ENCODE measurements at regions not wholly inside any gene's neighbourhood (a gene's known extent, or its start where the extent isn't known, plus 50 kb on each side); places are given as distances from the start of the nearest gene placed in this dataset.

GRCh38 chr12:93199831-93200236 lies 177.9 kb upstream of the NUDT4 start:
- Mint-ChIP-seq H3K4me1 (peaks cover 48% of the 10 kb centered on the region), H3K9me3 (no peaks in the 10 kb centered on the region), H3K36me3 (ENCODE audit: low read depth) (no peaks in the 10 kb centered on the region), H3K4me3 (peak overlapping the region in 1 of 3 experiments; percentile 8), H3K27me3 (ENCODE audit: low read depth) (no peaks in the 10 kb centered on the region), H3K27ac (no peak overlapping the region)
- TF ChIP-seq CTCF (IDR thresholded peaks at IDR 0.05; ENCODE audit: unreplicated experiment in 3 of 3) = no peak

GRCh38 chr12:93200291-93200917 lies 177.3 kb upstream of the NUDT4 start:
- H3K36me3 Mint-ChIP-seq (ENCODE audit: low read depth) = no peaks in the 10 kb centered on the region
- no peak overlapping the region for H3K4me3 Mint-ChIP-seq
- no peak for TF ChIP-seq CTCF (IDR thresholded peaks at IDR 0.05; ENCODE audit: unreplicated experiment in 3 of 3)
- H3K4me1 Mint-ChIP-seq = peaks cover 48% of the 10 kb centered on the region
- no peaks in the 10 kb centered on the region for H3K9me3 Mint-ChIP-seq
- H3K27ac Mint-ChIP-seq = no peak overlapping the region
- no peaks in the 10 kb centered on the region for H3K27me3 Mint-ChIP-seq (ENCODE audit: low read depth)

GRCh38 chr12:93201990-93202389 lies 175.7 kb upstream of the NUDT4 start:
- Mint-ChIP-seq H3K27me3 (ENCODE audit: low read depth) (no peaks in the 10 kb centered on the region), H3K9me3 (no peaks in the 10 kb centered on the region), H3K36me3 (ENCODE audit: low read depth) (no peaks in the 10 kb centered on the region), H3K27ac (no peak overlapping the region), H3K4me1 (peaks cover 34% of the 10 kb centered on the region), H3K4me3 (no peak overlapping the region)
- no peak for TF ChIP-seq CTCF (IDR thresholded peaks at IDR 0.05; ENCODE audit: unreplicated experiment in 3 of 3)

- Mint-ChIP-seq H3K36me3 (ENCODE audit: low read depth) (no peaks in the 10 kb centered on the region), H3K27me3 (ENCODE audit: low read depth) (no peaks in the 10 kb centered on the region), H3K9me3 (no peaks in the 10 kb centered on the region), H3K4me3 (no peak overlapping the region), H3K4me1 (peaks cover 29% of the 10 kb centered on the region), H3K27ac (no peak overlapping the region)
- TF ChIP-seq CTCF (IDR thresholded peaks at IDR 0.05; ENCODE audit: unreplicated experiment in 3 of 3) = no peak
Measured at GRCh38 chr12:93202688-93203087, 175.0 kb upstream of the NUDT4 start.

- H3K27me3 Mint-ChIP-seq (ENCODE audit: low read depth) = no peaks in the 10 kb centered on the region
- no peak overlapping the region for H3K27ac Mint-ChIP-seq
- no peak overlapping the region for H3K4me3 Mint-ChIP-seq
- no peaks in the 10 kb centered on the region for H3K36me3 Mint-ChIP-seq (ENCODE audit: low read depth)
- H3K4me1 Mint-ChIP-seq = peaks cover 23% of the 10 kb centered on the region
- H3K9me3 Mint-ChIP-seq = no peaks in the 10 kb centered on the region
- TF ChIP-seq CTCF (IDR thresholded peaks at IDR 0.05; ENCODE audit: unreplicated experiment in 3 of 3) = no peak
Measured at GRCh38 chr12:93203361-93203760, 174.4 kb upstream of the NUDT4 start.

GRCh38 chr12:93204896-93205295 lies 172.8 kb upstream of the NUDT4 start:
- H3K27me3 Mint-ChIP-seq (ENCODE audit: low read depth) = no peaks in the 10 kb centered on the region
- TF ChIP-seq CTCF (IDR thresholded peaks at IDR 0.05; ENCODE audit: unreplicated experiment in 3 of 3) = no peak
- no peak overlapping the region for H3K4me3 Mint-ChIP-seq
- no peaks in the 10 kb centered on the region for H3K36me3 Mint-ChIP-seq (ENCODE audit: low read depth)
- no peak overlapping the region for H3K27ac Mint-ChIP-seq
- H3K9me3 Mint-ChIP-seq = peaks cover 6% of the 10 kb centered on the region
- peaks cover 17% of the 10 kb centered on the region for H3K4me1 Mint-ChIP-seq

Measured in nephron (organoid).